BLaER1 treated with 17β-estradiol and CSF1 and Interleukin-3, amounts not matched to agents 10 nM and 100 nM (cell line): ENCODE measurements at regions not wholly inside any gene's neighbourhood (a gene's known extent, or its start where the extent isn't known, plus 50 kb on each side); places are given as distances from the start of the nearest gene placed in this dataset.

ENCODE experiments used
- H3K27ac ChIP-seq, 11 experiments: shearing (Covaris generic); formaldehyde crosslinking; 2 replicates each; pipeline ENCODE4 v1.8.1; 2022
- H3K27me3 ChIP-seq, 11 experiments: shearing (Covaris generic); formaldehyde crosslinking; 2 replicates each; pipeline ENCODE4 v1.8.1; 2022
- H3K36me3 ChIP-seq, 11 experiments: shearing (Covaris generic); formaldehyde crosslinking; 2 replicates each; pipeline ENCODE4 v1.8.1; 2022
- H3K4me1 ChIP-seq, 10 experiments: shearing (Covaris generic); formaldehyde crosslinking; 2 replicates each; pipeline ENCODE4 v1.8.1; 2022
- H3K4me2 ChIP-seq, 11 experiments: shearing (Covaris generic); formaldehyde crosslinking; 2 replicates each; pipeline ENCODE4 v1.8.1; 2022
- H3K4me3 ChIP-seq, 10 experiments: shearing (Covaris generic); formaldehyde crosslinking; 2 replicates each; pipeline ENCODE4 v1.8.1; 2022
- H3K9ac ChIP-seq, 11 experiments: shearing (Covaris generic); formaldehyde crosslinking; 2 replicates each; pipeline ENCODE4 v1.8.1; 2022
- H3K9me3 ChIP-seq, 11 experiments: shearing (Covaris generic); formaldehyde crosslinking; replicated peaks in 1 of 11; 2 replicates each; pipeline ENCODE4 v1.8.1; 2022
- H4K20me1 ChIP-seq, 11 experiments: shearing (Covaris generic); formaldehyde crosslinking; 2 replicates each; pipeline ENCODE4 v1.8.1; 2022
- Cebpa-rat ChIP-seq, 11 experiments: shearing (Covaris generic); IDR thresholded peaks; 2 replicates each; pipeline ENCODE4 v1.8.1; 2022

DNA sequence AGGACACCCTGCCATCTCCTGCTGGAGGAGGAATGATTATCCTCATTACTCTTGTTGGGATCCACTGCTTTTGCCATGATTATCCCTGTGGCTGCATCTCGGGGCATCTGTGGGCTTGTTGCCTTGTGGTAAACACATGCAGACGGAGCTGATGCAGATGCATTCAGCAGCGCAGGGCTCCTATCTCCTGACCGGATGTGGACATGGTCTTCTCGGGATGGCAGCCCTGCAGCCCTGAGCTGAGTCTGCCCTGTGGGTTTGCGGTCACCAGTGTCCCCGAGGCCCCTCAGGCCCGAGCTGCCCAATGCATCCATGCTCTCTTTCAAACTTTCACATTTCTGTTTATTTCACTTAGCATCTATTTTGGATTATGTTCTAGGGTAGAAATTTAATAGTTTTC, 250.4 kb upstream of the IRX1 start:
- Histone ChIP-seq H3K4me2 (no peak overlapping the region), H3K27ac (no peak overlapping the region), H4K20me1 (0 out of 22 replicates have a peak, but pooled peaks cover 0 to 5% (median 0%) of the 10 kb centered on the region in 11 experiments), H3K4me3 (no peak overlapping the region), H3K36me3 (no peaks in the 10 kb centered on the region), H3K9me3 (peaks cover 0 to 5% (median 0%) of the 10 kb centered on the region in 11 experiments; a peak in 1 of 22 replicates), H3K27me3 (no peaks in the 10 kb centered on the region), H3K4me1 (no peaks in the 10 kb centered on the region), H3K9ac (no peak overlapping the region)
- no peak for TF ChIP-seq Cebpa-rat (IDR thresholded peaks at IDR 0.05)

- Histone ChIP-seq H3K4me1 (no peaks in the 10 kb centered on the region), H3K4me2 (no peak overlapping the region), H3K27me3 (no peaks in the 10 kb centered on the region), H3K27ac (no peak overlapping the region), H4K20me1 (0 out of 22 replicates have a peak, but pooled peaks cover 0 to 5% (median 0%) of the 10 kb centered on the region in 11 experiments), H3K9ac (no peak overlapping the region), H3K4me3 (no peak overlapping the region), H3K9me3 (peaks cover 0 to 5% (median 0%) of the 10 kb centered on the region in 11 experiments; a peak in 1 of 22 replicates), H3K36me3 (no peaks in the 10 kb centered on the region)
- no peak for TF ChIP-seq Cebpa-rat (IDR thresholded peaks at IDR 0.05)
Measured at GRCh38 chr5:3344671-3345070, 251.0 kb upstream of the IRX1 start.

DNA sequence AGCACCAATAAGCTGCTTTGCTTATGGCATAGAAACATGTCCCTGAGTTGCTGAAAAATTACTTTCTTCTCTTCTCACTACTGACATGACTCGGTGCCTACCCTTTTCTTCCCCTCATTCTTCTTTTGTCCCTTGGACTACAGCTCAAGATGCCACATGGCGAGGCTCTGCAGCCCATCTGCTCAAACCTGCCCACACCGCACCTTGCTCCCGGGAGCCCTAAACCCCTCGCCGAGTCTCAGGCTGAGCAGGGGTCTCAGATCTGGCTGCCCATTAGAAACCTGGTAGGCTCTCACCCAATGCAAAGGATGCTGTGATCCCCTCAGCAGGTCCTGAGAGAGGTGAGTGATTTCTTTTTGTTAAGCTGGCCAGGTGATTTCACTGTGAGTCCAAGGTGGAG, 251.7 kb upstream of the IRX1 start:
- Histone ChIP-seq H3K27ac (no peak overlapping the region), H3K4me1 (no peaks in the 10 kb centered on the region), H3K9ac (no peak overlapping the region), H3K27me3 (no peaks in the 10 kb centered on the region), H3K4me3 (no peak overlapping the region), H4K20me1 (0 out of 22 replicates have a peak, but pooled peaks cover 0 to 5% (median 0%) of the 10 kb centered on the region in 11 experiments), H3K4me2 (no peak overlapping the region), H3K36me3 (no peaks in the 10 kb centered on the region), H3K9me3 (peaks cover 0 to 5% (median 0%) of the 10 kb centered on the region in 11 experiments; a peak in 1 of 22 replicates)
- TF ChIP-seq Cebpa-rat (IDR thresholded peaks at IDR 0.05), result no peak

DNA sequence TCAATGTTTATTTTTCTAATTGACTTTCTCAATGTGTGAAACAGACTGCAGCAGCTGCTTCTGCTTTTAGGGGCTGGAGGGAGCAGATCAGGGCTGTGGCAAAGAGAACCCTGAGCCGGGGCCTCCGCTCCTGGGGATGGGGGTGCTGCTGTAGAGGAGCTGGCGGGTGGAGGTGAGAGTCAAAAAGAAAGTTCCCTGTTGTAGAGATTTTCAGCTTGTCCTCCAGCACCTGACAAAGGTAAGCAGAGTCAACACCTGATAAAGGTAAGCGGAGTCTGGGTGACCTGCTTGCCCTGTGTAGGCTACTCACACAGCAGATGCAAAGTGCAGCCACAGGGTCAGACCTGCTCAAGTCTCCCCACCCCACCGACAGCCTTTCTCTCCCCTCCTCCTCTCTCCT, 252.4 kb upstream of the IRX1 start:
- Histone ChIP-seq H3K27ac (no peak overlapping the region), H3K4me1 (no peaks in the 10 kb centered on the region), H3K27me3 (no peaks in the 10 kb centered on the region), H3K9me3 (peaks cover 0 to 5% (median 0%) of the 10 kb centered on the region in 11 experiments; a peak in 1 of 22 replicates), H4K20me1 (0 out of 22 replicates have a peak, but pooled peaks cover 0 to 5% (median 0%) of the 10 kb centered on the region in 11 experiments), H3K36me3 (no peaks in the 10 kb centered on the region), H3K4me2 (no peak overlapping the region), H3K4me3 (no peak overlapping the region), H3K9ac (no peak overlapping the region)
- no peak for TF ChIP-seq Cebpa-rat (IDR thresholded peaks at IDR 0.05)

DNA sequence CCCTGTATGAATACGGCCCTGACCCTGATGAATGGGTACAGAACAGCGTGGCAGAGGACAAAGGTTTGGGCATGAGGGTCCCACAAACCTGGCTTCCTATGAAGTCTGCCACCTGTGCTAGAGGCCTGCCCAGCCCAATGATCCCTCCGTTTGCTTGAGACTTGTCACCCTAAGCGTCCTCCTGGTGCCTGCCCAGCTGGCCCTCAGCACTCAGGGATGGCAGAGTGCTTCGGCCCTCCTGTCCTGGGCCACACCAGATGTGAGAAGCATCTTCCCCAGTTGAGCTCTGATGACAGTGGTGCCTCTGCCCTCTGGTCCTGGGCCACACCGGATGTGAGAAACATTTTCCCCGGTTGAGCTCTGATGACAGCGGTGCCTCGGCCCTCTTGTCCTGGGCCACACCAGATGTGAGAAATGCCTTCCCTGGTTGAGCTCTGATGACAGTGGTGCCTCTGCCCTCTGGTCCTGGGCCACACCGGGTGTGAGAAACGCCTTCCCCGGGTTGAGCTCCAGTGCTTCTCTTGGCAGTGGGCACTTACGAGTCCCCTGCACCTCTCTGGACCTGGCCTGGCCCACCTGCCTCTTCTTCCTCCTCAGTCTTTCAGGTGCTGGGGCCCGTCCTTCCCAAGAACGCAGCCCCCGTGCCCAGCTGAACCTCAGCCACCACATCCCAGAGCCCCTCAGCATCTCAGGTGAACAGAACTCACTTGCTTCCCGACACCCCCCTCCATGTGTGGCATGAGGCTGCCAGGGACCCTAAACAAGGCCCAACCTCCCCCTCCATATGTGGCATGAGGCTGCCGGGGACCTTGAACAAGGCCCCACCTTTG, 253.1 kb upstream of the IRX1 start:
- TF ChIP-seq Cebpa-rat (IDR thresholded peaks at IDR 0.05), result no peak
- Histone ChIP-seq H3K9ac (no peak overlapping the region), H3K36me3 (no peaks in the 10 kb centered on the region), H3K27ac (no peak overlapping the region), H4K20me1 (0 out of 22 replicates have a peak, but pooled peaks cover 0 to 5% (median 0%) of the 10 kb centered on the region in 11 experiments), H3K9me3 (no peaks in the 10 kb centered on the region; a peak in 1 of 22 replicates), H3K4me1 (no peaks in the 10 kb centered on the region), H3K4me3 (no peak overlapping the region), H3K4me2 (no peak overlapping the region), H3K27me3 (no peaks in the 10 kb centered on the region)

DNA sequence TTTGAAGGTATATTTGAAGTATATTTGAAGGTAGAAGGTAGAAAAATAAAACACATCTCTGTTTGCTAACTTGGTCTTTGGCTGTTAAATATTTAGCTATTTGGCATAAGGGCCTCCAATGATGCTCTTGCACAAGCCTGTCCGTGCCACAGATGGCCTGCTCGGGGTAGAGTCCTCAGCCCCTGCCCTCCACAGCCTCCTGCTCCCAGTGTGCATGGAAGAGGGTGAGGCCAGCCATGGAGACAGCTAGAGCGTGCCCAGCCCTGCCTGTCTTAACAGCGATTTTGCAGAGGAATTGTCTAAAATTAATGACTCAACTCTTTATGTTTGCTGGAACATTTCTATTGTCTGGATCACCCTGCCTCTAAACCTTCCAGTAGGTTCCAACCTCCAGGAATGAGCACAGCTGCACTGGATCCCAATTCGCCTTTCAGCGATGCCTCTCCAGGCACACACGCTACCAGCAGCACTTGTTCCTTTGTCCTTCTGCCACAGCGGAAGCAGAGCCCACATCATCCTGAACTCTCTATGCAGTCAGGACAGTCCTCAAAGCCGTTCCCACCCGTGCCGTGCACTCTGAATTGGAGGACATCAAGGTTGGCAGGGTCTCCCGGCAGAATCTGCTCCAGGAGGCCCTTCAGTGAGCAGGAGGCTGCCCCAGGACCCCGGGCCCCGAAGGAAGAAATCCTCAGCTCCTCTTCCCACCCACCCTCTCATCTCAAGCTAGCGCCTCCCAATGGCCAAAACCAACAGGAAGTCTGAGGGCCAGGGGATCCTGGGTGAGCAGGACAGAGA, 254.0 kb upstream of the IRX1 start:
- no peaks in the 10 kb centered on the region for H3K27me3 ChIP-seq
- no peak overlapping the region for H3K4me3 ChIP-seq
- H3K27ac ChIP-seq, result no peak overlapping the region
- TF ChIP-seq Cebpa-rat (IDR thresholded peaks at IDR 0.05), result no peak
- H3K9ac ChIP-seq, result no peak overlapping the region
- H3K4me2 ChIP-seq, result no peak overlapping the region
- peaks cover 0 to under 1% (median 0%) of the 10 kb centered on the region in 10 experiments; a peak in 3 of 20 replicates for H3K4me1 ChIP-seq
- H4K20me1 ChIP-seq, result 0 out of 22 replicates have a peak, but pooled peaks cover 0 to 5% (median 0%) of the 10 kb centered on the region in 11 experiments
- no peaks in the 10 kb centered on the region for H3K9me3 ChIP-seq
- no peaks in the 10 kb centered on the region for H3K36me3 ChIP-seq

DNA sequence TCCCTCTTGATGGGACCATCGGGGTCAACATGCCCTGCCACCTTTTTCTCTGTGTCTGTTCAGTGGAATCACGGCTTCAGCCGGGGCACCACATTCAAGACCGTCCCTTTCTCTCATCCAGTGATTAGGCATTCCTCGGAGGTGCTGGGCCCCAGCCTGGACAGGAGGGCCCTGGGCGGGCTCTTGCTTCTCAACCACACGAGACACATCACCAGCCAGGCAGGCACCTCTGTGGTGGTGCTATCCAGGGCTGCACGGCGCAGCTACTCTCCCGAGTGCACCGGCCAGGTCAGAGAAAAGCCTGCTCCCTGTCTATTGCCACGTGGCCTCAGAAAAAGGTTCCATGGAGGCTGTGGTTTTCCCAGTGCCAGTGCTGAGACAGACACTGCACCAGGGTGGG, 255.2 kb upstream of the IRX1 start:
- no peak for TF ChIP-seq Cebpa-rat (IDR thresholded peaks at IDR 0.05)
- 0 out of 22 replicates have a peak, but pooled peaks cover 0 to 5% (median 0%) of the 10 kb centered on the region in 11 experiments for H4K20me1 ChIP-seq
- no peak overlapping the region for H3K9ac ChIP-seq
- H3K9me3 ChIP-seq, result no peaks in the 10 kb centered on the region
- H3K4me1 ChIP-seq, result peaks cover 0 to 10% (median 6%) of the 10 kb centered on the region in 10 experiments; a peak in 12 of 20 replicates
- no peak overlapping the region for H3K4me2 ChIP-seq
- no peaks in the 10 kb centered on the region for H3K36me3 ChIP-seq
- H3K27me3 ChIP-seq, result no peaks in the 10 kb centered on the region
- no peak overlapping the region for H3K27ac ChIP-seq
- H3K4me3 ChIP-seq, result no peak overlapping the region

GRCh38 chr5:3339798-3340115, 255.9 kb upstream of the IRX1 start:
- Histone ChIP-seq H3K4me3 (no peak overlapping the region), H3K36me3 (no peaks in the 10 kb centered on the region), H4K20me1 (0 out of 22 replicates have a peak, but pooled peaks cover 0 to 5% (median 0%) of the 10 kb centered on the region in 11 experiments), H3K4me2 (no peak overlapping the region), H3K4me1 (peaks cover 0 to 10% (median 6%) of the 10 kb centered on the region in 10 experiments; a peak in 12 of 20 replicates), H3K27ac (no peak overlapping the region), H3K9me3 (no peaks in the 10 kb centered on the region), H3K9ac (no peak overlapping the region), H3K27me3 (no peaks in the 10 kb centered on the region)
- TF ChIP-seq Cebpa-rat (IDR thresholded peaks at IDR 0.05), result no peak
